Activated CD4-positive, alpha-beta memory T cell treated with anti-CD3 and anti-CD28 coated beads for 36 hours (primary cell): ENCODE measurements at regions not wholly inside any gene's neighbourhood (a gene's known extent, or its start where the extent isn't known, plus 50 kb on each side); places are given as distances from the start of the nearest gene placed in this dataset.

Experiments
- CTCF ChIA-PET: fragments of 350-600 bp; sonication (Branson Sonifier 250); formaldehyde crosslinking; loops from one replicate; lab custom pipeline; 2021; ENCODE audit warnings: antibody characterized with exemption, inconsistent platforms; lab: Charles Lee
- POLR2A ChIA-PET: fragments of 350-600 bp; sonication (Branson Sonifier 250); formaldehyde crosslinking; loops from one replicate; lab custom pipeline; 2021; ENCODE audit warnings: antibody characterized with exemption; lab: Charles Lee
- DNase-seq: peaks from one replicate; pipeline ENCODE4 v3.0.0-alpha.2; 2020
- H3K27ac Mint-ChIP-seq: one replicate; pipeline ENCODE4 v1.8.0; 2021; ENCODE audit warnings: mixed read lengths
- H3K27me3 Mint-ChIP-seq: one replicate; pipeline ENCODE4 v1.8.0; 2021; ENCODE audit warnings: mixed read lengths
- H3K36me3 Mint-ChIP-seq: one replicate; pipeline ENCODE4 v1.8.0; 2021; ENCODE audit warnings: mixed read lengths
- H3K4me1 Mint-ChIP-seq: one replicate; pipeline ENCODE4 v1.8.0; 2021; ENCODE audit warnings: low read depth, mixed read lengths
- H3K4me3 Mint-ChIP-seq: one replicate; pipeline ENCODE4 v1.8.0; 2021; ENCODE audit warnings: mild to moderate bottlenecking, mixed read lengths
- H3K9me3 Mint-ChIP-seq: one replicate; pipeline ENCODE4 v1.8.0; 2021; ENCODE audit warnings: mixed read lengths
- intact Hi-C: fragments of 100-400 bp; cut with micrococcal nuclease; formaldehyde crosslinking; loops from one replicate; pipeline ENCODE4 v1.15.1; 2023

DNA sequence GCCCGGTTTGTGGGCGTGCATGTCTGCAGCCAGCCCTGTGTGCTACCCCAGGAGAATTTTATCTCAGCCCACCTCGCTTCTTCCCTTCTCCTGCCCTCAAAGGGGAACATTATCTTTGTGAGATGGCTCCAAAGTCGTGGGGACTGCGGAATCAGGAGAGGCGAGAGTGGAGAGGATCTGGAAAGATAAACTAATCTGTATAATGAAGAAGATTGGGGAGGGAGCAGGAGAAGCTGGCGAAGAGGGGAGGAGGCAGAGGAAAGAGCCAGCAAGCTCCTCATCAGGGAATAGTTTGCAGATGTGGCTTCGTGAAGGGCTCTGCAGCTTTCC, 310.3 kb downstream of the MATN1 start:
- Mint-ChIP-seq H3K27ac (no peak overlapping the region), H3K9me3 (no peaks in the 10 kb centered on the region), H3K4me1 (no peaks in the 10 kb centered on the region), H3K27me3 (peaks cover 12% of the 10 kb centered on the region), H3K36me3 (no peaks in the 10 kb centered on the region), H3K4me3 (no peak overlapping the region)
- POLR2A ChIA-PET = no interaction called here
- intact Hi-C loops = no loop called here
- DNase-seq = no peak
- CTCF ChIA-PET = interaction anchor here (1.1 kb wide), 1 partner anchor 33 kb away, joined by 3 read pairs; no protein-coding TSS in a partner anchor

GRCh38 chr1:30412241-30413110, 310.9 kb downstream of the MATN1 start:
- DNase-seq = no peak
- no peak overlapping the region for H3K4me3 Mint-ChIP-seq
- H3K9me3 Mint-ChIP-seq = no peaks in the 10 kb centered on the region
- ChIA-PET CTCF (interaction anchor here (1.1 kb wide), 1 partner anchor 32 kb away, joined by 3 read pairs; no protein-coding TSS in a partner anchor), POLR2A (no interaction called here)
- H3K36me3 Mint-ChIP-seq = no peaks in the 10 kb centered on the region
- H3K27ac Mint-ChIP-seq = no peak overlapping the region
- no peaks in the 10 kb centered on the region for H3K4me1 Mint-ChIP-seq
- peaks cover 12% of the 10 kb centered on the region for H3K27me3 Mint-ChIP-seq
- intact Hi-C loops = no loop called here

- H3K27me3 Mint-ChIP-seq = peaks cover 12% of the 10 kb centered on the region
- H3K4me1 Mint-ChIP-seq = no peaks in the 10 kb centered on the region
- no peaks in the 10 kb centered on the region for H3K9me3 Mint-ChIP-seq
- intact Hi-C loops = no loop called here
- no peaks in the 10 kb centered on the region for H3K36me3 Mint-ChIP-seq
- ChIA-PET CTCF (no interaction called here), POLR2A (no interaction called here)
- no peak overlapping the region for H3K27ac Mint-ChIP-seq
- no peak overlapping the region for H3K4me3 Mint-ChIP-seq
- DNase-seq = no peak
Observed at GRCh38 chr1:30411206-30411605, 312.2 kb downstream of the MATN1 start.

DNA sequence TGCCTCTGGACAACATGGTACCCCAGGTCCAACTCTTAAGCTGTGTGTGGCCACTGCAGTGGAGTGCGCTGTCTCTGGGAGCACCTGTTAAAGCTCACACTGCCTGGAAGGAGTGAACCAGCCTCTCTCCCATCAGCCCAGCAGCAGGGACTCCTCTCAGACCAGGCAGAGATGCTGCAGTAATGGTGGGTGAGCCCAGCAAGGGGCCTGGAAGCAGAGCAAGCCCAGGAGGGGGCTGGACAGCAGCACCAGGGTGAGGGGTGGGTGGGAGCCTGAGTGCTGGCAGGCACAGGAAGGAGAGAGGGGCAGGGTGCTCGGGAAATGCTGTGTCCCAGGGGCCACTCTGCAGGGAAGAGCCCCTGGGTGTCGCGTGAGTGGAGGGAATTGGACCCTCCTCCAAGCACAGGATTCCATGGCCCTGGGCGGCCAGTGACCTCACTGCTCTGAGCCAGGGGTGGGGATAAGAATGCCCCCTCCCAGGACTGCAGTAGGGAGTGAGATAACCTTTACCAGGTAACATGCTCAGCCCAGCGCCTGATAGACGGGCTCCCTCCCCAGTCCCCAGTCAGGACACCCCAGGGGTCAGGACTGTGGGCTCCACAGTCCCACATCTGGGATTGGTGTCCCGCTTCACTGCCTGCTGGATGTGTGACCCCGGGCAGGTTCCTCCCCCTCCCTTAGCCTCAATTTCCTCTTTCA, 313.1 kb downstream of the MATN1 start:
- POLR2A ChIA-PET = no interaction called here
- DNase-seq = no peak

GRCh38 chr1:30409476-30410152, 313.8 kb downstream of the MATN1 start:
- Mint-ChIP-seq H3K27me3 (peaks cover 12% of the 10 kb centered on the region), H3K36me3 (no peaks in the 10 kb centered on the region), H3K27ac (no peak overlapping the region), H3K4me3 (no peak overlapping the region), H3K4me1 (no peaks in the 10 kb centered on the region), H3K9me3 (no peaks in the 10 kb centered on the region)
- ChIA-PET CTCF (interaction anchor here (1.8 kb wide), 1 partner anchor 29 kb away, joined by 4 read pairs; no protein-coding TSS in a partner anchor), POLR2A (no interaction called here)
- DNase-seq = no peak
- intact Hi-C loops = no loop called here

More for the DNA sequence above, 313.1 kb downstream of the MATN1 start:
- Mint-ChIP-seq H3K4me1 (no peaks in the 10 kb centered on the region), H3K9me3 (no peaks in the 10 kb centered on the region), H3K27me3 (peaks cover 12% of the 10 kb centered on the region), H3K4me3 (no peak overlapping the region), H3K27ac (no peak overlapping the region), H3K36me3 (no peaks in the 10 kb centered on the region)
- CTCF ChIA-PET = interaction anchor here (1.8 kb wide), 1 partner anchor 29 kb away, joined by 4 read pairs; no protein-coding TSS in a partner anchor
- intact Hi-C loops = no loop called here

- H3K27me3 Mint-ChIP-seq = peaks cover 12% of the 10 kb centered on the region
- no peak overlapping the region for H3K4me3 Mint-ChIP-seq
- no peak for DNase-seq
- ChIA-PET POLR2A (no interaction called here), CTCF (no interaction called here)
- H3K9me3 Mint-ChIP-seq = no peaks in the 10 kb centered on the region
- intact Hi-C loops = no loop called here
- no peak overlapping the region for H3K27ac Mint-ChIP-seq
- H3K36me3 Mint-ChIP-seq = no peaks in the 10 kb centered on the region
- no peaks in the 10 kb centered on the region for H3K4me1 Mint-ChIP-seq
Observed at GRCh38 chr1:30407865-30408580, 315.4 kb downstream of the MATN1 start.

DNA sequence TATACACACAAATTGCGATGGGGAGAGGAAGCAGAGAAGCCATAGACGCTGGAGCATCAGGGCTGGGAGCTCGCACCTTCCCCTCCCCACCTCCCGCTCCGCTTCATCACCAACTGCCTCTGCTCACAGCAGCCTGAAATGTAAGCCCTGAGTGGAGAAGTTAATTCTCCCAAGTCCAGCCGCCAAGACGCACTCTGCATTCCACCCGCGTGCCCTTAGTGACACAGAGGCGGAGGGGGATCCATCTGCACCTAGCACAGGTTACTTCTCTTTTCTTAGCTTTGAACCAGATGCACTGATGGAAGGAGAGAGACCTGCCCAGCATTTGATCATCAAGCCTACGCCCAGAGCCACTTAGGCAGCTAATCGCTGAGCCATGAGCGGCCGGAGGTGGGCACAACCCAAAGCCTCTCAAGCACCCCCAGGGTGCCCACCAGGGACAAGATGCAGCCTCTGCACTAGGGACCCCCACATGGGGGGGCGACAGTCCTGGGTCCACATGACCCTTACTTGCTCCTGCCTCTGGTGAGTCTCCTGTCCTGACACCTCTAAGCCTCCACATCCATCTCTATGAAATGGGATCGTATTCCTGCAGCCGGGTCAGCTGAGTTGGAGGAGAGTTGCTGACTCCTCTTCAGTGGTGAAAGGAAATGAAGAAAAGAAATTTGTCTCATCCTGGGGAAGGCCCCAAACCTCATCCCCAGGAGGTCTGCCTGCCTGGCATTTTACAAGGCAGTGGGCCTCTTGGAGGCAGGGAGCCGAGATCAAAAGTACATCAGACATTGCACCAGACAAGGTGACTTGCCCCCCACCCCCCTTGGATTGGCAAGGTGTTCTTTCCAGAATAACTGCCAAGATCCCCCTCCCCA, 316.2 kb downstream of the MATN1 start:
- H3K27me3 Mint-ChIP-seq = peaks cover 14% of the 10 kb centered on the region
- ChIA-PET CTCF (no interaction called here), POLR2A (no interaction called here)
- H3K4me3 Mint-ChIP-seq = no peak overlapping the region
- H3K36me3 Mint-ChIP-seq = no peaks in the 10 kb centered on the region
- no peaks in the 10 kb centered on the region for H3K4me1 Mint-ChIP-seq
- H3K27ac Mint-ChIP-seq = no peak overlapping the region
- no peaks in the 10 kb centered on the region for H3K9me3 Mint-ChIP-seq
- intact Hi-C loops = no loop called here
- no peak for DNase-seq

DNA sequence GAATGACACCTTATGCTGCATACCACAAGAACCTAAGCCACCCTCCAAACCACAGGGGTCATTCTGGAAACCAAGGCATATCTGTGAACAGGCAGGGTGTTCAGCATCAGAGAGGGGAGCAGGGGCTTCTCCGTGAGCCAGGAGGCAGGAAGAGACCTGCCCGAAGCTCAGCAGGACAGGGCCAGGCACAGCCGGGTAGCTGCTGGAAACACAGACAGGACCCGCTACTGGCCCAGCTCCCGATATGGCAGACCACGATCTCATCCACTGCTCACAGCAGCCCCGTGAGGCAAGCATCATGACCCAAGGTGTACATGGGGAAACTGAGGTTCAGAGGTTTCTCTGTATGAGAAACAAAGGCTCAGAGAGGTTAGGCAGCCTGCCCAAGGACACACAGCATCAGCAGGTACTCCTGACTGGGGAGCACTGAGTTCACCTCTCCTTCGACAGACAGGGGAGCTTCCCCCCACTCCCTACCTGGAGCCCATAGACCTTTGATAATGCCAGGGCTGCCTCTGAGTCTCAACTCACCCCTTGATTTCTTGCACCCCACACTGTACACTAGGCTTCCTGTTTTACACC, 317.7 kb downstream of the MATN1 start:
- Mint-ChIP-seq H3K27ac (no peak overlapping the region), H3K9me3 (no peaks in the 10 kb centered on the region), H3K4me1 (no peaks in the 10 kb centered on the region), H3K27me3 (peaks cover 10% of the 10 kb centered on the region), H3K36me3 (no peaks in the 10 kb centered on the region), H3K4me3 (no peak overlapping the region)
- intact Hi-C loops = no loop called here
- POLR2A ChIA-PET = no interaction called here
- DNase-seq = no peak
- CTCF ChIA-PET = no interaction called here

DNA sequence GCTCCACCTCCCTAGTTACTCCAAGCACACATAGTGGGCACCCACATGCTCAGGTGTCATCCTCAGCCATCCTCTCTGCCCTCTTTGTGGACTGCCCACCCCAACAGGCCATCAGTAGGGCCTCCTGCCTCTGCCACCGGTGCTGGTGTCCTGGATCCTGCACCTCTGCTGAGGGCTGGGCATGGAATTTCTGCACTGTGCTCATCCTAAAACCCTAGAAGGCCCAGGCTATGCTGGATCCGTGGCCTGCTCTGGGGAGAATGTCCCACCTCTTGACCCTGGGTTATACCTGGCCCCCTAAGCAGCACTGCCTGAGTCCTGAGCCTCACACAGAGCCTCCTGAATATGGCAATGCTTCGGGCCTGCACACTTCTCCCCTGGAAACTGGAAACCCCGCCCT, 318.3 kb downstream of the MATN1 start:
- no peaks in the 10 kb centered on the region for H3K36me3 Mint-ChIP-seq
- no peaks in the 10 kb centered on the region for H3K4me1 Mint-ChIP-seq
- intact Hi-C loops = no loop called here
- no peak for DNase-seq
- POLR2A ChIA-PET = no interaction called here
- no peak overlapping the region for H3K27ac Mint-ChIP-seq
- peaks cover 10% of the 10 kb centered on the region for H3K27me3 Mint-ChIP-seq
- H3K9me3 Mint-ChIP-seq = no peaks in the 10 kb centered on the region
- no peak overlapping the region for H3K4me3 Mint-ChIP-seq
- CTCF ChIA-PET = no interaction called here

GRCh38 chr1:30404341-30404740, 319.0 kb downstream of the MATN1 start:
- H3K4me3 Mint-ChIP-seq = no peak overlapping the region
- H3K4me1 Mint-ChIP-seq = no peaks in the 10 kb centered on the region
- intact Hi-C loops = no loop called here
- peaks cover 7% of the 10 kb centered on the region for H3K27me3 Mint-ChIP-seq
- ChIA-PET POLR2A (no interaction called here), CTCF (no interaction called here)
- no peak overlapping the region for H3K27ac Mint-ChIP-seq
- H3K9me3 Mint-ChIP-seq = no peaks in the 10 kb centered on the region
- no peak for DNase-seq
- H3K36me3 Mint-ChIP-seq = no peaks in the 10 kb centered on the region

- Mint-ChIP-seq H3K27me3 (peaks cover 2% of the 10 kb centered on the region), H3K9me3 (no peaks in the 10 kb centered on the region), H3K27ac (no peak overlapping the region), H3K36me3 (no peaks in the 10 kb centered on the region), H3K4me3 (no peak overlapping the region), H3K4me1 (no peaks in the 10 kb centered on the region)
- ChIA-PET CTCF (no interaction called here), POLR2A (no interaction called here)
- intact Hi-C loops = no loop called here
- no peak for DNase-seq
Observed at GRCh38 chr1:30403726-30404125, 319.7 kb downstream of the MATN1 start.
